ENCODE measurements at regions not wholly inside any gene's neighbourhood (a gene's known extent, or its start where the extent isn't known, plus 50 kb on each side); places are given as distances from the start of the nearest gene placed in this dataset.

DNA sequence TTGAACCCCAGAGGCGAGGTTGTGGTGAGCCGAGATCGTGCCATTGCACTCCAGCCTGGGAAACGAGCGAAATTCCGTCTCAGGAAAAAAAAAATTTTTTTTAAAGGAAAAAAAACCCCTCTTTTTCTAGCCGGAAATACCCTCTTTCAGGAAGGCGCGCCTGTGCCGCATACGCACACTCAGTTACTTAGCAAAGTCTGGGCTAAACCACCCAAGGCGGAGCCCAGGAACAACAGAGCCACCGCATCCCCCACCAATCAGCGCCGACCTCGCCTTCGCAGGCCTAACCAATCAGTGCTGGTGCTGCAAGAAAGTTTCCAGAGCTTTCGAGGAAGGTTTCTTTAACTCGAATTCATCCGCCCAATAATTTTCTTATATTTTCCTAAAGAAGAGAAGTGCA lies 510.4 kb downstream of the KCNJ18 start:
- TF ChIP-seq, protein P1, sequence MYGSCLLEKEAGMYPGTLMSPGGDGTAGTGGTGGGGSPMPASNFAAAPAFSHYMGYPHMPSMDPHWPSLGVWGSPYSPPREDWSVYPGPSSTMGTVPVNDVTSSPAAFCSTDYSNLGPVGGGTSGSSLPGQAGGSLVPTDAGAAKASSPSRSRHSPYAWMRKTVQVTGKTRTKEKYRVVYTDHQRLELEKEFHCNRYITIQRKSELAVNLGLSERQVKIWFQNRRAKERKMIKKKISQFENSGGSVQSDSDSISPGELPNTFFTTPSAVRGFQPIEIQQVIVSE (CRISPR knock-in tag; IDR thresholded peaks at IDR 0.05; ENCODE audit: borderline replicate concordance) = no peak
- TF ChIP-seq ZNF317 (CRISPR knock-in tag; IDR thresholded peaks at IDR 0.05; ENCODE audit: borderline replicate concordance, low read depth) (no peak), FOXJ3 (CRISPR knock-in tag; IDR thresholded peaks at IDR 0.05; ENCODE audit: borderline replicate concordance) (no peak), ZNF219 (CRISPR knock-in tag; IDR thresholded peaks at IDR 0.05; ENCODE audit: borderline replicate concordance) (no peak), NR1H2 (CRISPR knock-in tag; IDR thresholded peaks at IDR 0.05) (no peak)
- TF ChIP-seq, protein P2, sequence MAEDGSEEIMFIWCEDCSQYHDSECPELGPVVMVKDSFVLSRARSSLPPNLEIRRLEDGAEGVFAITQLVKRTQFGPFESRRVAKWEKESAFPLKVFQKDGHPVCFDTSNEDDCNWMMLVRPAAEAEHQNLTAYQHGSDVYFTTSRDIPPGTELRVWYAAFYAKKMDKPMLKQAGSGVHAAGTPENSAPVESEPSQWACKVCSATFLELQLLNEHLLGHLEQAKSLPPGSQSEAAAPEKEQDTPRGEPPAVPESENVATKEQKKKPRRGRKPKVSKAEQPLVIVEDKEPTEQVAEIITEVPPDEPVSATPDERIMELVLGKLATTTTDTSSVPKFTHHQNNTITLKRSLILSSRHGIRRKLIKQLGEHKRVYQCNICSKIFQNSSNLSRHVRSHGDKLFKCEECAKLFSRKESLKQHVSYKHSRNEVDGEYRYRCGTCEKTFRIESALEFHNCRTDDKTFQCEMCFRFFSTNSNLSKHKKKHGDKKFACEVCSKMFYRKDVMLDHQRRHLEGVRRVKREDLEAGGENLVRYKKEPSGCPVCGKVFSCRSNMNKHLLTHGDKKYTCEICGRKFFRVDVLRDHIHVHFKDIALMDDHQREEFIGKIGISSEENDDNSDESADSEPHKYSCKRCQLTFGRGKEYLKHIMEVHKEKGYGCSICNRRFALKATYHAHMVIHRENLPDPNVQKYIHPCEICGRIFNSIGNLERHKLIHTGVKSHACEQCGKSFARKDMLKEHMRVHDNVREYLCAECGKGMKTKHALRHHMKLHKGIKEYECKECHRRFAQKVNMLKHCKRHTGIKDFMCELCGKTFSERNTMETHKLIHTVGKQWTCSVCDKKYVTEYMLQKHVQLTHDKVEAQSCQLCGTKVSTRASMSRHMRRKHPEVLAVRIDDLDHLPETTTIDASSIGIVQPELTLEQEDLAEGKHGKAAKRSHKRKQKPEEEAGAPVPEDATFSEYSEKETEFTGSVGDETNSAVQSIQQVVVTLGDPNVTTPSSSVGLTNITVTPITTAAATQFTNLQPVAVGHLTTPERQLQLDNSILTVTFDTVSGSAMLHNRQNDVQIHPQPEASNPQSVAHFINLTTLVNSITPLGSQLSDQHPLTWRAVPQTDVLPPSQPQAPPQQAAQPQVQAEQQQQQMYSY (CRISPR knock-in tag; IDR thresholded peaks at IDR 0.05) = no peak
- POLR2A ChIA-PET = no interaction called here
- DNase-seq (ENCODE audit: low spot score) (no peak), ATAC-seq (no peak)
- CTCF ChIA-PET = no interaction called here
- Mint-ChIP-seq H3K27me3 (ENCODE audit: low read depth) (peaks cover 3% of the 10 kb centered on the region; the same call in 1 of the 2 replicates), H3K4me3 (no peak overlapping the region), H3K4me1 (no peaks in the 10 kb centered on the region; the same call in 1 of the 2 replicates), H3K27ac (no peak overlapping the region), H3K36me3 (peaks cover 18% of the 10 kb centered on the region), H3K9me3 (peaks cover 43% of the 10 kb centered on the region)

DNA sequence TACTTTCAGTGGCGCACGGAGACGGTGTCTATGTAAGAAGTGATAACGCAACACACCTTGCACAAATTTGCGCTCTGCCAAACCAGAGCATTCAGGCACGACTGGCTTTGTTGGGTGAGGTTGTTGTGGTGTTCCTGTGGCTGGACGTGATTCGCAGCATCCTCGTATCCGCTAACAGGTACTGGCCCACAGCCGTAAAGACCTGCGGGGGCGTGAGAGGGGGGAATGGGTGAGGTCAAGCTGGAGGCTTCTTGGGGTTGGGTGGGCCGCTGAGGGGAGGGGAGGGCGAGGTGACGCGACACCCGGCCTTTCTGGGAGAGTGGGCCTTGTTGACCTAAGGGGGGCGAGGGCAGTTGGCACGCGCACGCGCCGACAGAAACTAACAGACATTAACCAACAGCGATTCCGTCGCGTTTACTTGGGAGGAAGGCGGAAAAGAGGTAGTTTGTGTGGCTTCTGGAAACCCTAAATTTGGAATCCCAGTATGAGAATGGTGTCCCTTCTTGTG lies 510.9 kb downstream of the KCNJ18 start:
- H3K4me3 Mint-ChIP-seq = no peak overlapping the region
- peaks cover 3% of the 10 kb centered on the region; the same call in 1 of the 2 replicates for H3K27me3 Mint-ChIP-seq (ENCODE audit: low read depth)
- ChIA-PET POLR2A (no interaction called here), CTCF (no interaction called here)
- TF ChIP-seq, protein P3, sequence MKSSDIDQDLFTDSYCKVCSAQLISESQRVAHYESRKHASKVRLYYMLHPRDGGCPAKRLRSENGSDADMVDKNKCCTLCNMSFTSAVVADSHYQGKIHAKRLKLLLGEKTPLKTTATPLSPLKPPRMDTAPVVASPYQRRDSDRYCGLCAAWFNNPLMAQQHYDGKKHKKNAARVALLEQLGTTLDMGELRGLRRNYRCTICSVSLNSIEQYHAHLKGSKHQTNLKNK (CRISPR knock-in tag; IDR thresholded peaks at IDR 0.05) = no peak
- TF ChIP-seq, protein P4, sequence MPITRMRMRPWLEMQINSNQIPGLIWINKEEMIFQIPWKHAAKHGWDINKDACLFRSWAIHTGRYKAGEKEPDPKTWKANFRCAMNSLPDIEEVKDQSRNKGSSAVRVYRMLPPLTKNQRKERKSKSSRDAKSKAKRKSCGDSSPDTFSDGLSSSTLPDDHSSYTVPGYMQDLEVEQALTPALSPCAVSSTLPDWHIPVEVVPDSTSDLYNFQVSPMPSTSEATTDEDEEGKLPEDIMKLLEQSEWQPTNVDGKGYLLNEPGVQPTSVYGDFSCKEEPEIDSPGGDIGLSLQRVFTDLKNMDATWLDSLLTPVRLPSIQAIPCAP (CRISPR knock-in tag; IDR thresholded peaks at IDR 0.05) = no peak
- TF ChIP-seq NFATC4 (CRISPR knock-in tag; IDR thresholded peaks at IDR 0.05) (no peak), FOXJ3 (CRISPR knock-in tag; IDR thresholded peaks at IDR 0.05; ENCODE audit: borderline replicate concordance) (no peak), NR1H2 (CRISPR knock-in tag; IDR thresholded peaks at IDR 0.05) (no peak), HMGA2 (CRISPR knock-in tag; IDR thresholded peaks at IDR 0.05) (no peak), ZNF219 (CRISPR knock-in tag; IDR thresholded peaks at IDR 0.05; ENCODE audit: borderline replicate concordance) (no peak), SP1 (CRISPR knock-in tag; conservative IDR thresholded peaks at IDR 0.05) (no peak), TCF7 (CRISPR knock-in tag; IDR thresholded peaks at IDR 0.05; ENCODE audit: low read depth) (no peak), SOX15 (CRISPR knock-in tag; IDR thresholded peaks at IDR 0.05) (no peak), ZBTB21 (CRISPR knock-in tag; IDR thresholded peaks at IDR 0.05; ENCODE audit: borderline replicate concordance) (no peak), ATF1 (CRISPR knock-in tag; IDR thresholded peaks at IDR 0.05) (no peak)
- TF ChIP-seq, protein P5, sequence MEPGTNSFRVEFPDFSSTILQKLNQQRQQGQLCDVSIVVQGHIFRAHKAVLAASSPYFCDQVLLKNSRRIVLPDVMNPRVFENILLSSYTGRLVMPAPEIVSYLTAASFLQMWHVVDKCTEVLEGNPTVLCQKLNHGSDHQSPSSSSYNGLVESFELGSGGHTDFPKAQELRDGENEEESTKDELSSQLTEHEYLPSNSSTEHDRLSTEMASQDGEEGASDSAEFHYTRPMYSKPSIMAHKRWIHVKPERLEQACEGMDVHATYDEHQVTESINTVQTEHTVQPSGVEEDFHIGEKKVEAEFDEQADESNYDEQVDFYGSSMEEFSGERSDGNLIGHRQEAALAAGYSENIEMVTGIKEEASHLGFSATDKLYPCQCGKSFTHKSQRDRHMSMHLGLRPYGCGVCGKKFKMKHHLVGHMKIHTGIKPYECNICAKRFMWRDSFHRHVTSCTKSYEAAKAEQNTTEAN (CRISPR knock-in tag; IDR thresholded peaks at IDR 0.05) = no peak
- TF ChIP-seq, protein P6, sequence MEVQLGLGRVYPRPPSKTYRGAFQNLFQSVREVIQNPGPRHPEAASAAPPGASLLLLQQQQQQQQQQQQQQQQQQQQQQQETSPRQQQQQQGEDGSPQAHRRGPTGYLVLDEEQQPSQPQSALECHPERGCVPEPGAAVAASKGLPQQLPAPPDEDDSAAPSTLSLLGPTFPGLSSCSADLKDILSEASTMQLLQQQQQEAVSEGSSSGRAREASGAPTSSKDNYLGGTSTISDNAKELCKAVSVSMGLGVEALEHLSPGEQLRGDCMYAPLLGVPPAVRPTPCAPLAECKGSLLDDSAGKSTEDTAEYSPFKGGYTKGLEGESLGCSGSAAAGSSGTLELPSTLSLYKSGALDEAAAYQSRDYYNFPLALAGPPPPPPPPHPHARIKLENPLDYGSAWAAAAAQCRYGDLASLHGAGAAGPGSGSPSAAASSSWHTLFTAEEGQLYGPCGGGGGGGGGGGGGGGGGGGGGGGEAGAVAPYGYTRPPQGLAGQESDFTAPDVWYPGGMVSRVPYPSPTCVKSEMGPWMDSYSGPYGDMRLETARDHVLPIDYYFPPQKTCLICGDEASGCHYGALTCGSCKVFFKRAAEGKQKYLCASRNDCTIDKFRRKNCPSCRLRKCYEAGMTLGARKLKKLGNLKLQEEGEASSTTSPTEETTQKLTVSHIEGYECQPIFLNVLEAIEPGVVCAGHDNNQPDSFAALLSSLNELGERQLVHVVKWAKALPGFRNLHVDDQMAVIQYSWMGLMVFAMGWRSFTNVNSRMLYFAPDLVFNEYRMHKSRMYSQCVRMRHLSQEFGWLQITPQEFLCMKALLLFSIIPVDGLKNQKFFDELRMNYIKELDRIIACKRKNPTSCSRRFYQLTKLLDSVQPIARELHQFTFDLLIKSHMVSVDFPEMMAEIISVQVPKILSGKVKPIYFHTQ (CRISPR knock-in tag; IDR thresholded peaks at IDR 0.05) = no peak
- TF ChIP-seq, protein P7, sequence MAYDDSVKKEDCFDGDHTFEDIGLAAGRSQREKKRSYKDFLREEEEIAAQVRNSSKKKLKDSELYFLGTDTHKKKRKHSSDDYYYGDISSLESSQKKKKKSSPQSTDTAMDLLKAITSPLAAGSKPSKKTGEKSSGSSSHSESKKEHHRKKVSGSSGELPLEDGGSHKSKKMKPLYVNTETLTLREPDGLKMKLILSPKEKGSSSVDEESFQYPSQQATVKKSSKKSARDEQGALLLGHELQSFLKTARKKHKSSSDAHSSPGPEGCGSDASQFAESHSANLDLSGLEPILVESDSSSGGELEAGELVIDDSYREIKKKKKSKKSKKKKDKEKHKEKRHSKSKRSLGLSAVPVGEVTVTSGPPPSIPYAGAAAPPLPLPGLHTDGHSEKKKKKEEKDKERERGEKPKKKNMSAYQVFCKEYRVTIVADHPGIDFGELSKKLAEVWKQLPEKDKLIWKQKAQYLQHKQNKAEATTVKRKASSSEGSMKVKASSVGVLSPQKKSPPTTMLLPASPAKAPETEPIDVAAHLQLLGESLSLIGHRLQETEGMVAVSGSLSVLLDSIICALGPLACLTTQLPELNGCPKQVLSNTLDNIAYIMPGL (CRISPR knock-in tag; IDR thresholded peaks at IDR 0.05) = no peak
- TF ChIP-seq, protein P8, sequence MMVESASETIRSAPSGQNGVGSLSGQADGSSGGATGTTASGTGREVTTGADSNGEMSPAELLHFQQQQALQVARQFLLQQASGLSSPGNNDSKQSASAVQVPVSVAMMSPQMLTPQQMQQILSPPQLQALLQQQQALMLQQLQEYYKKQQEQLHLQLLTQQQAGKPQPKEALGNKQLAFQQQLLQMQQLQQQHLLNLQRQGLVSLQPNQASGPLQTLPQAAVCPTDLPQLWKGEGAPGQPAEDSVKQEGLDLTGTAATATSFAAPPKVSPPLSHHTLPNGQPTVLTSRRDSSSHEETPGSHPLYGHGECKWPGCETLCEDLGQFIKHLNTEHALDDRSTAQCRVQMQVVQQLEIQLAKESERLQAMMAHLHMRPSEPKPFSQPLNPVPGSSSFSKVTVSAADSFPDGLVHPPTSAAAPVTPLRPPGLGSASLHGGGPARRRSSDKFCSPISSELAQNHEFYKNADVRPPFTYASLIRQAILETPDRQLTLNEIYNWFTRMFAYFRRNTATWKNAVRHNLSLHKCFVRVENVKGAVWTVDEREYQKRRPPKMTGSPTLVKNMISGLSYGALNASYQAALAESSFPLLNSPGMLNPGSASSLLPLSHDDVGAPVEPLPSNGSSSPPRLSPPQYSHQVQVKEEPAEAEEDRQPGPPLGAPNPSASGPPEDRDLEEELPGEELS (CRISPR knock-in tag; IDR thresholded peaks at IDR 0.05) = no peak
- ATAC-seq (no peak), DNase-seq (ENCODE audit: low spot score) (no peak)
- H3K4me1 Mint-ChIP-seq = no peaks in the 10 kb centered on the region; the same call in 1 of the 2 replicates
- H3K9me3 Mint-ChIP-seq = peaks cover 43% of the 10 kb centered on the region
- H3K36me3 Mint-ChIP-seq = peaks cover 18% of the 10 kb centered on the region
- H3K27ac Mint-ChIP-seq = no peak overlapping the region

Data from WTC11 (cell line).